Esophagus (tissue), 2 donors: ENCODE measurements at regions not wholly inside any gene's neighbourhood (a gene's known extent, or its start where the extent isn't known, plus 50 kb on each side); places are given as distances from the start of the nearest gene placed in this dataset.

Experiments used
- H3K27ac ChIP-seq, 2 donors: one replicate each; pipeline ENCODE4 v1.5.1; 2013; ENCODE audit warnings: low read depth in 2 of 2, mild to moderate bottlenecking in 2 of 2, inconsistent platforms in 1 of 2, low read length in 1 of 2, moderate library complexity in 1 of 2
- H3K27me3 ChIP-seq, 2 donors: one replicate each; pipeline ENCODE4 v1.6.1; 2013; ENCODE audit warnings: low read length in 2 of 2, control low read depth in 1 of 2, mild to moderate bottlenecking in 1 of 2; ENCODE audit not compliant: insufficient read depth in 2 of 2, control insufficient read depth in 1 of 2
- H3K36me3 ChIP-seq, 2 donors: one replicate each; pipeline ENCODE4 v1.6.1; 2013; ENCODE audit warnings: low read length in 1 of 2; ENCODE audit not compliant: control insufficient read depth in 2 of 2, insufficient read depth in 2 of 2
- H3K4me1 ChIP-seq, 2 donors: one replicate each; pipeline ENCODE4 v1.6.1; 2013; ENCODE audit warnings: low read length in 1 of 2; ENCODE audit not compliant: control insufficient read depth in 2 of 2, insufficient read depth in 2 of 2
- H3K4me3 ChIP-seq, 2 donors: one replicate each; pipeline ENCODE4 v1.5.1; 2013; ENCODE audit warnings: low read length in 2 of 2, mild to moderate bottlenecking in 2 of 2, low read depth in 1 of 2, moderate library complexity in 1 of 2
- H3K9me3 ChIP-seq, 2 donors: one replicate each; pipeline ENCODE4 v1.6.1; 2013; ENCODE audit warnings: mild to moderate bottlenecking in 2 of 2, low read depth in 1 of 2, low read length in 1 of 2, moderate library complexity in 1 of 2; ENCODE audit not compliant: control insufficient read depth in 2 of 2, insufficient read depth in 1 of 2
- WGBS, 2 donors: extraction: QIAGEN DNeasy Blood & Tissue Kit; methylation state at CpG; one replicate each; pipeline ENCODE4 v1.1.7; 2013; 5-methylcytosine and 5-hydroxymethylcytosine counted together
- donor health status: healthy with polysubstance abuse.
- donor health status: Bipolar disorder and iron deficiency.

DNA sequence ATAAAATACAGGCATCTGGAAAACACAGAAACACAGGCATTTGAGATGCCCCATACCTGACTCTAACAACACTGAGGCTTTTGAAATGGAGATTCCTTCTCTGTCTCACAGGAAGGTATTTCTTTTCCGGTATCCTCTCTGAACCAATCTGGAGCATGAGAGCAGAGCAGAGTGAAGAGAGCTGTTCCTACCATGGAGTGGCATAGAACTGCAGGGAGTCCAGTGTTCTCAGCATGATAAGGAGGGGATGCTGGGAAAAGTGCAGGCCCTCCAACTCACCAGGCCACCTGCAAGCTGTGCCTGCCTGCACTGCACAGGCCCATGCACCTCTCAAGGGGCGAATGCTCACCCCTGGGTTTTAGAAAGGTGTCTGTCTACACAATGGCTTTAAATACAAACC is 89.2 kb downstream of the FOXA2 start:
- 83 to 86% methylated on average over 2 of the region's 2 CpGs for WGBS, 2 donors
- H3K27me3 ChIP-seq, result no peaks in the 10 kb centered on the region

GRCh38 chr20:22492497-22492896 is 91.9 kb downstream of the FOXA2 start:
- Histone ChIP-seq H3K4me3 (no peak overlapping the region), H3K4me1 (no peaks in the 10 kb centered on the region), H3K27ac (no peak overlapping the region), H3K27me3 (no peaks in the 10 kb centered on the region), H3K36me3 (no peaks in the 10 kb centered on the region), H3K9me3 (no peaks in the 10 kb centered on the region)
- 73 to 85% methylated on average over 2 of the region's 2 CpGs for WGBS, 2 donors

More for the DNA sequence above, 89.2 kb downstream of the FOXA2 start:
- no peak overlapping the region for H3K27ac ChIP-seq
- H3K36me3 ChIP-seq, result no peaks in the 10 kb centered on the region
- H3K4me3 ChIP-seq, result no peak overlapping the region
- H3K9me3 ChIP-seq, result no peaks in the 10 kb centered on the region
- H3K4me1 ChIP-seq, result no peaks in the 10 kb centered on the region

GRCh38 chr20:22491194-22491505 is 93.2 kb downstream of the FOXA2 start:
- Histone ChIP-seq H3K9me3 (no peaks in the 10 kb centered on the region), H3K4me3 (no peak overlapping the region), H3K4me1 (no peaks in the 10 kb centered on the region), H3K36me3 (no peaks in the 10 kb centered on the region), H3K27me3 (no peaks in the 10 kb centered on the region), H3K27ac (no peak overlapping the region)
- 42 to 56% methylated on average over 3 of the region's 3 CpGs for WGBS, 2 donors

DNA sequence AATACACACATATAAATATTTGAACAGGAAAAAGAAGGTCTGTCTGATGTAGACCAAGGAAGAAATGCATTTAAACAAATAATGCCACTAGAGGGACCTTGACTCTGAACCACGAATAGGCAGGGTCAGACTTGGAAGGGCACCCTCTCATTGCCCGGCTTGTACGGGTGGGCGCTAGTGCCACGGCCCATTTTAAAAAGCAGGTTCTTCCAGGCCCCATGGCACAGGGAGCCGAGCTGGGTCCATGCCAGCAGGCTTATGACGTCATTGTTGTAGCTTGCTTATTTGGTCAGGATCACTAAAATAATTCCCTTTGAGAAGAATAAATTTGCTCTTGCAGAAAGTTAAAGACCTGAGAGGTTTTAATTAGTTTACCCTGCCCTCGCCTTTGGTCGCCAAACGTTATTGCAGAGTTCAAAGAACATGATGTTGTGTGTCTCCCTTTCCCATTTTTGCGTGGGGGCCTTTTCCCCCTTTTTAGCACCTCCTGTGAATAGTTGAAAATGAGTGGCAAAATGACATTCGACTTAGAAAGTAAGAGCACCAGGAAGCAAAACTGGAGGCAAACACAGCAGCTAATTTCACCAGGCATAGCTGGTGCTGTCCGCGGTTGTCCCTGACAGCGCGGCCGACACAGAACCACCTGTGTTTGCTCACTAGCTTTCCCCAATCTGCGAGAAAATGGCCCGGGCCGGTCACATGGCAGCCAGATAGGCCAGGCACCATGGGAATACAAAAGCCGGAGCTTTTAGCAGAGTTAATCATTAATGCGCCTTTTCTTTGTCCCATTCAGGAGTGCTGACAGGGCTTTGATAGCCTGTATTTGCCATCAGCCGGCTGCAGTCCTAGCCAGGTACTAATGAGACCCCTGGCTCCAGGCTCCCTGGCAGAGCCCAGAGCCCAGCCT is 93.8 kb downstream of the FOXA2 start:
- no peak overlapping the region for H3K4me3 ChIP-seq

DNA sequence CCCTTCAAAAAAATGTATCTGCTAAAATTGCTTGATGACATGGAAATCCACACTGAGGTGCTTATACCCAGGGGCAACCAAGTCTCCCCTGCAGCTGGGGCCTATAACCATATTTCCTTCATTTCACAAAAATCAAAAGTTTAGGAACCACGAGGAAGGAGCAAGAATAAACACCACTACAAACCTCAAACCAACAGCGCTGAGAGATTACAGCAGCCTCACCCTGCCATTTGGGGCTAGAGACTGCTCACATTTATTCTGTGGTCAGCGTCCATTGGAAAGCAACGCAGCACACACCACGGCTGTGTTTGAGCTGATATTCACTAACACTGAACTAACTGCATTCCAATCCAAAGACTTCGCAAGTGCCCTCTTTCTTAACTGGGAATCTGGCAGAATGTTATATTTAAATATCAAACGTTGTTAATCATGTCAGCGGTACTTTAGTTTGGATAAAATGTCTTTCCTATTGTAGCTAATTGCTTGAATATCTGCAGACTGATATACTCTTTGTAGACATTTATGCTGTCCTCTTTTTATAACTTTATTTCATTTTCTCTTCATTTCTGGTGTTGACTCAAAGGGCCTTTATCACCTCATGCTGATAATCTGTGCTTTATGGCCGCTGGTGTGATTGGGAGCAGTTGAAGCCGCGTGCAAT is 94.6 kb downstream of the FOXA2 start:
- H3K27ac ChIP-seq, result no peak overlapping the region
- no peaks in the 10 kb centered on the region for H3K4me1 ChIP-seq
- 53 to 70% methylated on average over 11 of the region's 11 CpGs for WGBS, 2 donors
- H3K27me3 ChIP-seq, result no peaks in the 10 kb centered on the region
- no peaks in the 10 kb centered on the region for H3K36me3 ChIP-seq
- H3K9me3 ChIP-seq, result no peaks in the 10 kb centered on the region
- H3K4me3 ChIP-seq, result no peak overlapping the region

More for the DNA sequence above, 93.8 kb downstream of the FOXA2 start:
- Histone ChIP-seq H3K4me1 (no peaks in the 10 kb centered on the region), H3K27me3 (no peaks in the 10 kb centered on the region), H3K36me3 (no peaks in the 10 kb centered on the region), H3K9me3 (no peaks in the 10 kb centered on the region), H3K27ac (no peak overlapping the region)
- 43 to 45% methylated on average over 23 of the region's 23 CpGs for WGBS, 2 donors

GRCh38 chr20:22480336-22480735 is 104.0 kb downstream of the FOXA2 start:
- Histone ChIP-seq H3K4me3 (no peak overlapping the region), H3K27ac (no peak overlapping the region), H3K9me3 (no peaks in the 10 kb centered on the region), H3K36me3 (no peaks in the 10 kb centered on the region), H3K4me1 (no peaks in the 10 kb centered on the region), H3K27me3 (no peaks in the 10 kb centered on the region)
- 67 to 75% methylated on average over 4 of the region's 4 CpGs for WGBS, 2 donors

DNA sequence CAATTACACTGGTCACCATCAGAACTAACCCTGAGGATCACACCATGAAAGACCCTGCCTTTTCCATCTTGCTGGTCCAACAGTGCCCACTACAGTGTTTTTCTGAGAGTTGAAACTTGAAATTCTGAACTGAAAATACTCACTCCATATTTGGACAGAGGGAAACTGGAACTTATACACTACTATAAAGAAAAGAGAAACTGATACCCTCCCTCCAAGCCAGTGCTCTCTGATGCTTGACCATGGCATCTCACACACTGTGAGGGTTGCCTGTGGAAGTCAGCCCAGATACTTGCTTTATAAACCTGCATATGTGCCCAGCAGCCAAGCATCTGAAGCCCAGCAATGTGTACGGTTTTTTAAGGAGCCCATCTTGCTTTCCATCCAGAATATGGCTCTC is 108.7 kb downstream of the FOXA2 start:
- H3K36me3 ChIP-seq, result no peaks in the 10 kb centered on the region
- H3K4me1 ChIP-seq, result no peaks in the 10 kb centered on the region
- WGBS, 2 donors, result 65 to 73% methylated on average over 1 of the region's 1 CpG
- peaks cover 0 to 2% of the 10 kb centered on the region in 2 donors for H3K27me3 ChIP-seq
- no peaks in the 10 kb centered on the region for H3K9me3 ChIP-seq
- no peak overlapping the region for H3K27ac ChIP-seq
- no peak overlapping the region for H3K4me3 ChIP-seq

GRCh38 chr20:22474224-22474623 is 110.1 kb downstream of the FOXA2 start:
- H3K4me1 ChIP-seq, result no peaks in the 10 kb centered on the region
- H3K4me3 ChIP-seq, result no peak overlapping the region
- H3K27me3 ChIP-seq, result peaks cover 0 to 2% of the 10 kb centered on the region in 2 donors
- 75 to 76% methylated on average over 3 of the region's 3 CpGs for WGBS, 2 donors
- H3K27ac ChIP-seq, result no peak overlapping the region
- H3K9me3 ChIP-seq, result no peaks in the 10 kb centered on the region
- no peaks in the 10 kb centered on the region for H3K36me3 ChIP-seq

DNA sequence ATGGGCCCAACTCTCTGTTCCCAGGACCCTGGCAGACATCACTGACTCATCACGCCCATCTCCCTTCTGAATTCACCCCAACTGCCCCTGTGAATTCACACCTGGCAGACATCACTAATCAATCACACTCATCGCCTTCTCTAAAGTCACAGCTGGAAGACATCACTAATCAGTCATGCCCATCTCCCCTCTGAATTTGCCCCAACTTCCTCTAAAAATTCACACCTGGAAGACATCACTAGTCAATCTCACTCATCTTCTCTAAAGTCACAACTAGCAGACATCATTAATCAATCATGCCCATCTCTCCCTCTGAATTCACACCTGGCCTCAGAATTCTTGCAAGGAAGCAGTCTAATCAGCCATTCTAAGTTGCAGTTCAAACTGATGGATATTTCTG is 111.1 kb downstream of the FOXA2 start:
- H3K4me3 ChIP-seq, result no peak overlapping the region
- no peaks in the 10 kb centered on the region for H3K4me1 ChIP-seq
- peaks cover 0 to 2% of the 10 kb centered on the region in 2 donors for H3K27me3 ChIP-seq
- no peak overlapping the region for H3K27ac ChIP-seq
- no peaks in the 10 kb centered on the region for H3K36me3 ChIP-seq
- 67 to 83% methylated on average over 2 of the region's 2 CpGs for WGBS, 2 donors
- no peaks in the 10 kb centered on the region for H3K9me3 ChIP-seq
